ENCODE measurements at regions not wholly inside any gene's neighbourhood (a gene's known extent, or its start where the extent isn't known, plus 50 kb on each side); places are given as distances from the start of the nearest gene placed in this dataset.

GRCh38 chr10:2280713-2281300 is 543.5 kb upstream of the ADARB2 start:
- no peak for TF ChIP-seq CTCF (conservative IDR thresholded peaks at IDR 0.05)
- H3K4me3 Mint-ChIP-seq, result no peak overlapping the region
- H3K27me3 Mint-ChIP-seq, result peaks cover 18% of the 10 kb centered on the region
- peaks cover 31% of the 10 kb centered on the region for H3K4me1 Mint-ChIP-seq (ENCODE audit: unreplicated experiment)
- no peak for DNase-seq (ENCODE audit: extremely low spot score, unreplicated experiment)
- H3K9me3 Mint-ChIP-seq, result no peaks in the 10 kb centered on the region
- no peak overlapping the region for H3K27ac Mint-ChIP-seq
- no peaks in the 10 kb centered on the region for H3K36me3 Mint-ChIP-seq

- H3K4me1 Mint-ChIP-seq (ENCODE audit: unreplicated experiment), result peaks cover 22% of the 10 kb centered on the region
- H3K9me3 Mint-ChIP-seq, result no peaks in the 10 kb centered on the region
- no peak for DNase-seq (ENCODE audit: extremely low spot score, unreplicated experiment)
- H3K36me3 Mint-ChIP-seq, result no peaks in the 10 kb centered on the region
- TF ChIP-seq CTCF (conservative IDR thresholded peaks at IDR 0.05), result no peak
- no peak overlapping the region for H3K27ac Mint-ChIP-seq
- H3K4me3 Mint-ChIP-seq, result no peak overlapping the region
- H3K27me3 Mint-ChIP-seq, result peaks cover 11% of the 10 kb centered on the region
These were observed 542.4 kb upstream of the ADARB2 start for GRCh38 chr10:2279711-2280110.

DNA sequence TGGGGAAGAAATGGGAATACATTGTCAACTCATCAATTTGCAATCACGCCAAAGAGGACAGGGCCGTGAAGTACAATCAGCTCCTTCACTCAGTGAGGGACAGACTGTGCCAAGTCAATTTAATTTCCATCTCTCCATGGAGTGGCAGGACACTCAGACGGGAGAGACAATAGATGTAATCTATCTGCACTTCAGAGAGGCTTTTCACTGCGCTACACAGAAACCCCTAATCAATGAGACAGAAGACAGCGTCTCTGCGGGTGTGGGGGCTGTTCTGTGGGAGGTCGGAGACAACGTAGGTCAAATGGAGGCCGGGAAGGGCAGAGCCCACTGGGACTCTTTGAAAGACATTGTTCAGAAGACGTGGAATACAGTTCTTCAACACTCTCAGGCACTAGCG is 541.0 kb upstream of the ADARB2 start:
- H3K27ac Mint-ChIP-seq, result no peak overlapping the region
- no peaks in the 10 kb centered on the region for H3K36me3 Mint-ChIP-seq
- no peak for DNase-seq (ENCODE audit: extremely low spot score, unreplicated experiment)
- peaks cover 8% of the 10 kb centered on the region for H3K27me3 Mint-ChIP-seq
- no peak overlapping the region for H3K4me3 Mint-ChIP-seq
- H3K9me3 Mint-ChIP-seq, result no peaks in the 10 kb centered on the region
- TF ChIP-seq CTCF (conservative IDR thresholded peaks at IDR 0.05), result no peak
- peaks cover 17% of the 10 kb centered on the region for H3K4me1 Mint-ChIP-seq (ENCODE audit: unreplicated experiment)

- no peak overlapping the region for H3K27ac Mint-ChIP-seq
- H3K9me3 Mint-ChIP-seq, result peaks cover 4% of the 10 kb centered on the region
- no peak overlapping the region for H3K4me3 Mint-ChIP-seq
- TF ChIP-seq CTCF (conservative IDR thresholded peaks at IDR 0.05), result peak; percentile 37
- no peak for DNase-seq (ENCODE audit: extremely low spot score, unreplicated experiment)
- H3K36me3 Mint-ChIP-seq, result no peaks in the 10 kb centered on the region
- H3K4me1 Mint-ChIP-seq (ENCODE audit: unreplicated experiment), result no peaks in the 10 kb centered on the region
- peaks cover 6% of the 10 kb centered on the region for H3K27me3 Mint-ChIP-seq
These were observed 526.2 kb upstream of the ADARB2 start for GRCh38 chr10:2263561-2263960.

GRCh38 chr10:2262878-2263277 is 525.6 kb upstream of the ADARB2 start:
- H3K4me3 Mint-ChIP-seq, result no peak overlapping the region
- H3K36me3 Mint-ChIP-seq, result no peaks in the 10 kb centered on the region
- H3K27me3 Mint-ChIP-seq, result no peaks in the 10 kb centered on the region
- no peak for TF ChIP-seq CTCF (conservative IDR thresholded peaks at IDR 0.05)
- no peak overlapping the region for H3K27ac Mint-ChIP-seq
- no peak for DNase-seq (ENCODE audit: extremely low spot score, unreplicated experiment)
- H3K4me1 Mint-ChIP-seq (ENCODE audit: unreplicated experiment), result no peaks in the 10 kb centered on the region
- peaks cover 4% of the 10 kb centered on the region for H3K9me3 Mint-ChIP-seq

GRCh38 chr10:2262333-2262732 is 525.0 kb upstream of the ADARB2 start:
- DNase-seq (ENCODE audit: extremely low spot score, unreplicated experiment), result no peak
- no peak for TF ChIP-seq CTCF (conservative IDR thresholded peaks at IDR 0.05)
- Mint-ChIP-seq H3K9me3 (peaks cover 4% of the 10 kb centered on the region), H3K4me3 (no peak overlapping the region), H3K27ac (no peak overlapping the region), H3K4me1 (ENCODE audit: unreplicated experiment) (no peaks in the 10 kb centered on the region), H3K27me3 (no peaks in the 10 kb centered on the region), H3K36me3 (no peaks in the 10 kb centered on the region)
